H9 (cell line): ENCODE measurements at regions not wholly inside any gene's neighbourhood (a gene's known extent, or its start where the extent isn't known, plus 50 kb on each side); places are given as distances from the start of the nearest gene placed in this dataset.

Experiments used
- DNase-seq: peaks from one replicate; pipeline ENCODE4 v3.0.0-alpha.2; 2017
- H2AFZ ChIP-seq: one replicate; pipeline ENCODE4 v1.6.1; 2013; ENCODE audit warnings: mild to moderate bottlenecking, low read length, control low read depth, moderate library complexity
- H2AK5ac ChIP-seq: 2 replicates; pipeline ENCODE4 v1.6.1; 2013; ENCODE audit warnings: low read length, control low read depth, mixed read lengths; ENCODE audit not compliant: insufficient read length
- H2BK120ac ChIP-seq: one replicate; pipeline ENCODE4 v1.6.1; 2013; ENCODE audit warnings: low read depth, mild to moderate bottlenecking, low read length, control low read depth, inconsistent platforms; ENCODE audit not compliant: poor library complexity, severe bottlenecking
- H2BK12ac ChIP-seq: 2 replicates; pipeline ENCODE4 v1.6.1; 2013; ENCODE audit warnings: low read length, control low read depth, mixed read lengths, low read depth; ENCODE audit not compliant: insufficient read length
- H2BK15ac ChIP-seq: 2 replicates; pipeline ENCODE4 v1.6.1; 2013; ENCODE audit warnings: low read depth, low read length, control low read depth
- H2BK20ac ChIP-seq: one replicate; pipeline ENCODE4 v1.6.1; 2013; ENCODE audit warnings: low read depth, mild to moderate bottlenecking, low read length, control low read depth, inconsistent platforms; ENCODE audit not compliant: poor library complexity, severe bottlenecking
- H2BK5ac ChIP-seq: 2 replicates; pipeline ENCODE4 v1.6.1; 2013; ENCODE audit warnings: low read length, control low read depth, mixed read lengths; ENCODE audit not compliant: insufficient read length
- H3K14ac ChIP-seq: 2 replicates; pipeline ENCODE4 v1.6.1; 2013; ENCODE audit warnings: low read length, control low read depth; ENCODE audit not compliant: insufficient read depth
- H3K18ac ChIP-seq: 2 replicates; pipeline ENCODE4 v1.6.1; 2013; ENCODE audit warnings: low read depth, mild to moderate bottlenecking, mixed read lengths, low read length, control low read depth; ENCODE audit not compliant: insufficient read length
- H3K23ac ChIP-seq: 2 replicates; pipeline ENCODE4 v1.6.1; 2013; ENCODE audit warnings: low read length, control low read depth, mixed read lengths, low read depth; ENCODE audit not compliant: insufficient read length
- H3K23me2 ChIP-seq: 2 replicates; pipeline ENCODE4 v1.6.1; 2013; ENCODE audit warnings: low read depth, mild to moderate bottlenecking, mixed read lengths, low read length, control low read depth; ENCODE audit not compliant: insufficient read length, poor library complexity, severe bottlenecking
- H3K27ac ChIP-seq: 2 replicates; pipeline ENCODE4 v1.5.1; 2013; ENCODE audit warnings: low read length, control low read depth, mixed read lengths, low read depth; ENCODE audit not compliant: insufficient read length
- H3K27me3 ChIP-seq: 2 replicates; pipeline ENCODE4 v1.6.1; 2013; ENCODE audit warnings: low read length, control low read depth, inconsistent platforms; ENCODE audit not compliant: insufficient read depth
- H3K4ac ChIP-seq: 2 replicates; pipeline ENCODE4 v1.6.1; 2013; ENCODE audit warnings: low read depth, mild to moderate bottlenecking, control low read depth, inconsistent platforms, low read length, moderate library complexity
- H3K4me1 ChIP-seq: 2 replicates; pipeline ENCODE4 v1.6.1; 2013; ENCODE audit warnings: low read length, control low read depth, inconsistent platforms; ENCODE audit not compliant: insufficient read depth
- H3K4me2 ChIP-seq: 2 replicates; pipeline ENCODE4 v1.6.1; 2013; ENCODE audit warnings: low read length, control low read depth, mixed read lengths; ENCODE audit not compliant: insufficient read length, insufficient read depth
- H3K56ac ChIP-seq: 2 replicates; pipeline ENCODE4 v1.6.1; 2013; ENCODE audit warnings: low read depth, mild to moderate bottlenecking, mixed read lengths, low read length, control low read depth; ENCODE audit not compliant: insufficient read length
- H3K79me1 ChIP-seq: 2 replicates; pipeline ENCODE4 v1.6.1; 2013; ENCODE audit warnings: low read depth, mild to moderate bottlenecking, moderate library complexity, low read length, control low read depth, inconsistent platforms; ENCODE audit not compliant: insufficient read depth, poor library complexity, severe bottlenecking
- H3K79me2 ChIP-seq: 2 replicates; pipeline ENCODE4 v1.6.1; 2013; ENCODE audit warnings: low read length, control low read depth, inconsistent platforms; ENCODE audit not compliant: insufficient read depth
- H3K9ac ChIP-seq: 2 replicates; pipeline ENCODE4 v1.6.1; 2013; ENCODE audit warnings: low read length, control low read depth, mixed read lengths; ENCODE audit not compliant: insufficient read length; ENCODE audit errors: extremely low read depth
- H3K9me3 ChIP-seq: one replicate; pipeline ENCODE4 v1.6.1; 2013; ENCODE audit warnings: low read depth, low read length, inconsistent platforms; ENCODE audit not compliant: control insufficient read depth
- H3T11ph ChIP-seq: one replicate; pipeline ENCODE4 v1.6.1; 2013; ENCODE audit warnings: mild to moderate bottlenecking, low read length, control low read depth, inconsistent platforms
- H4K20me1 ChIP-seq: one replicate; pipeline ENCODE4 v1.6.1; 2013; ENCODE audit not compliant: control insufficient read depth, insufficient read length, insufficient read depth
- H4K5ac ChIP-seq: 2 replicates; pipeline ENCODE4 v1.6.1; 2013; ENCODE audit warnings: low read depth, mild to moderate bottlenecking, mixed read lengths, low read length, control low read depth; ENCODE audit not compliant: insufficient read length
- H4K8ac ChIP-seq: replicated peaks from 2 replicates; pipeline ENCODE4 v1.6.1; 2013; ENCODE audit warnings: low read length, control low read depth, mixed read lengths, low read depth; ENCODE audit not compliant: insufficient read length
- H4K91ac ChIP-seq: 2 replicates; pipeline ENCODE4 v1.6.1; 2013; ENCODE audit warnings: low read depth, mild to moderate bottlenecking, moderate library complexity, mixed read lengths, low read length, control low read depth; ENCODE audit not compliant: insufficient read length
- H3K27ac Mint-ChIP-seq, 3 experiments: 2 replicates in 2 of 3; 3 replicates in 1 of 3; pipeline ENCODE4 v1.8.0; 2020 to 2021; ENCODE audit warnings: mixed read lengths in 3 of 3, mild to moderate bottlenecking in 1 of 3, moderate library complexity in 1 of 3
- H3K27me3 Mint-ChIP-seq: 2 replicates; pipeline ENCODE4 v1.8.0; 2021; ENCODE audit warnings: low read depth, mild to moderate bottlenecking, moderate library complexity, mixed read lengths
- H3K36me3 Mint-ChIP-seq, 3 experiments: 2 replicates in 2 of 3; 3 replicates in 1 of 3; pipeline ENCODE4 v1.8.0; 2020 to 2021; ENCODE audit warnings: low read depth in 3 of 3, mixed read lengths in 3 of 3; ENCODE audit not compliant: insufficient read depth in 1 of 3
- H3K4me1 Mint-ChIP-seq, 2 experiments: 2 replicates each; pipeline ENCODE4 v1.8.0; 2020; ENCODE audit warnings: mixed read lengths in 2 of 2
- H3K4me3 Mint-ChIP-seq, 2 experiments: 2 replicates in 1 of 2; 3 replicates in 1 of 2; pipeline ENCODE4 v1.8.0; 2020 to 2021; ENCODE audit warnings: mild to moderate bottlenecking in 2 of 2, mixed read lengths in 2 of 2, moderate library complexity in 1 of 2
- H3K9me3 Mint-ChIP-seq, 2 experiments: 2 replicates in 1 of 2; 3 replicates in 1 of 2; pipeline ENCODE4 v1.8.0; 2020; ENCODE audit warnings: mild to moderate bottlenecking in 2 of 2, mixed read lengths in 2 of 2, moderate library complexity in 1 of 2
- CTCF ChIP-seq: fragments of 200-600 bp; sonication (generic); conservative IDR thresholded peaks from 3 replicates; pipeline ENCODE4 v1.8.0; 2021; ENCODE audit warnings: antibody characterized with exemption, mild to moderate bottlenecking
- WGBS: extraction: QIAGEN DNeasy Blood & Tissue Kit; methylation state at CpG from one replicate; pipeline ENCODE4 v1.1.7; 2013; ENCODE audit warnings: missing lambda C conversion rate, low lambda C conversion rate, mixed read lengths; ENCODE audit not compliant: insufficient read length; ENCODE audit errors: extremely low coverage; 5-methylcytosine and 5-hydroxymethylcytosine counted together

DNA sequence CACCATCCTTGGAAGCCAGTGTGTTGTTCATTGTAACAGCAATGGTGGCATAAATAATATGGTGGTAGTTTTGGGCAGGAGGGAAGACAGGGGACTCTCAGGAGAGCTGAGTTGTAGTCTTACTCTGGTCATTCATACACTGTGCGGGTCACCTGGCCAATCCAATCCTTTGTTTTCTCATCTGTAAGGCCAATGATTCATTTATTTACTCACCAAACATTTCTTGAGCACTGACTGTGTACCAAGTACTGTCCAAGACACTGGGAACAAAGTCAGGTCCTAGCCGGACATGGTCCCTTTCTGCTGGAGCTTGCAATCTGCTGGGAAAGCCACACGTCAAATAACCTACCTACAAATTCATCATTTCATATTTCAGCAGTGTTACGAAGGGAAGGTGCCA is 302.7 kb downstream of the CYP26B1 start:
- H3K4me1 ChIP-seq: no peaks in the 10 kb centered on the region
- no peaks in the 10 kb centered on the region for H3K23me2 ChIP-seq
- no peak for DNase-seq
- H3K36me3 Mint-ChIP-seq: no peaks in the 10 kb centered on the region
- H3K27ac ChIP-seq: no peak overlapping the region
- H3K9ac ChIP-seq: no peak overlapping the region
- H2BK12ac ChIP-seq: no peak overlapping the region
- peaks cover 8% of the 10 kb centered on the region for H3K27me3 Mint-ChIP-seq
- peaks cover 0 to 2% of the 10 kb centered on the region in 2 experiments; a peak in 3 of 5 replicates for H3K9me3 Mint-ChIP-seq
- no peak overlapping the region for H4K91ac ChIP-seq
- TF ChIP-seq CTCF: no peak
- H3K4me2 ChIP-seq: no peak overlapping the region
- H3K27ac Mint-ChIP-seq: no peak overlapping the region
- H3K4me1 Mint-ChIP-seq: peaks cover 0 to 5% of the 10 kb centered on the region in 2 experiments; a peak in 1 of 4 replicates
- no peaks in the 10 kb centered on the region for H3K27me3 ChIP-seq
- no peak overlapping the region for H3T11ph ChIP-seq
- H3K18ac ChIP-seq: no peak overlapping the region
- no peak overlapping the region for H4K5ac ChIP-seq
- H3K23ac ChIP-seq: no peak overlapping the region
- H3K79me2 ChIP-seq: no peaks in the 10 kb centered on the region
- no peak overlapping the region for H2BK15ac ChIP-seq
- no peaks in the 10 kb centered on the region for H4K20me1 ChIP-seq
- H2BK5ac ChIP-seq: no peak overlapping the region
- H3K4me3 Mint-ChIP-seq: no peak overlapping the region
- no peak overlapping the region for H4K8ac ChIP-seq
- no peak overlapping the region for H2AK5ac ChIP-seq
- WGBS: no CpG with 5 or more reads among the region's 4 CpGs
- H3K79me1 ChIP-seq: no peaks in the 10 kb centered on the region
- H3K4ac ChIP-seq: no peak overlapping the region
- no peak overlapping the region for H3K56ac ChIP-seq
- no peak overlapping the region for H2AFZ ChIP-seq
- H3K14ac ChIP-seq: no peak overlapping the region
- H3K9me3 ChIP-seq: no peaks in the 10 kb centered on the region
- no peak overlapping the region for H2BK120ac ChIP-seq
- H2BK20ac ChIP-seq: no peak overlapping the region
